MM.1S (cell line): ENCODE measurements at regions not wholly inside any gene's neighbourhood (a gene's known extent, or its start where the extent isn't known, plus 50 kb on each side); places are given as distances from the start of the nearest gene placed in this dataset.

Source experiments
- DNase-seq: peaks from one replicate; pipeline ENCODE4 v3.0.0-alpha.2; 2015
- H2AFZ ChIP-seq: fragments of 300-600 bp; sonication (generic); 2 replicates; pipeline ENCODE4 v1.6.0; 2016; ENCODE audit warnings: antibody characterized with exemption, low read length
- H3F3A ChIP-seq: fragments of 300-600 bp; sonication (generic); 2 replicates; pipeline ENCODE4 v1.6.1; 2016; ENCODE audit warnings: mild to moderate bottlenecking, antibody characterized with exemption, low read length, moderate library complexity, mixed read lengths; ENCODE audit not compliant: insufficient read depth
- H3K27ac ChIP-seq: fragments of 300-600 bp; sonication (generic); 2 replicates; pipeline ENCODE4 v1.5.1; 2016; ENCODE audit warnings: mild to moderate bottlenecking, low read length
- H3K27me3 ChIP-seq: fragments of 300-600 bp; sonication (generic); replicated peaks from 2 replicates; pipeline ENCODE4 v1.6.0; 2016; ENCODE audit warnings: low read length; ENCODE audit not compliant: insufficient read depth
- H3K36me3 ChIP-seq: fragments of 300-600 bp; sonication (generic); replicated peaks from 2 replicates; pipeline ENCODE4 v1.6.1; 2016; ENCODE audit warnings: mild to moderate bottlenecking, low read length, mixed read lengths; ENCODE audit not compliant: insufficient read depth
- H3K4me1 ChIP-seq: fragments of 300-600 bp; sonication (generic); 2 replicates; pipeline ENCODE4 v1.6.1; 2016; ENCODE audit warnings: low read length, mixed read lengths
- H3K4me2 ChIP-seq: fragments of 300-600 bp; sonication (generic); 2 replicates; pipeline ENCODE4 v1.6.0; 2016; ENCODE audit warnings: low read depth, low read length
- H3K4me3 ChIP-seq: fragments of 300-600 bp; sonication (generic); 2 replicates; pipeline ENCODE4 v1.5.1; 2016; ENCODE audit warnings: low read length, mixed read lengths
- H3K79me2 ChIP-seq: fragments of 300-600 bp; sonication (generic); 2 replicates; pipeline ENCODE4 v1.6.1; 2016; ENCODE audit warnings: mixed run types, low read length, mixed read lengths
- H3K9ac ChIP-seq: fragments of 300-600 bp; sonication (generic); 2 replicates; pipeline ENCODE4 v1.6.1; 2016; ENCODE audit warnings: low read length, mixed read lengths
- H3K9me2 ChIP-seq: fragments of 300-600 bp; sonication (generic); replicated peaks from 2 replicates; pipeline ENCODE4 v1.6.1; 2016; ENCODE audit warnings: mild to moderate bottlenecking, low read length, mixed read lengths; ENCODE audit not compliant: insufficient read depth
- H3K9me3 ChIP-seq: fragments of 300-600 bp; sonication (generic); replicated peaks from 2 replicates; pipeline ENCODE4 v1.6.1; 2016; ENCODE audit warnings: mild to moderate bottlenecking, low read length, mixed read lengths; ENCODE audit not compliant: insufficient read depth
- H4K20me1 ChIP-seq: fragments of 300-600 bp; sonication (generic); 2 replicates; pipeline ENCODE4 v1.6.1; 2016; ENCODE audit warnings: mild to moderate bottlenecking, low read length, moderate library complexity, mixed read lengths; ENCODE audit not compliant: insufficient read depth
- EZH2 ChIP-seq: fragments of 300-600 bp; sonication (generic); optimal IDR thresholded peaks from 2 replicates; pipeline ENCODE3; 2017; ENCODE audit warnings: low read depth, mild to moderate bottlenecking, antibody characterized with exemption, low read length, mixed read lengths
- EZH2phosphoT487 ChIP-seq: fragments of 300-600 bp; sonication (generic); IDR thresholded peaks from 2 replicates; pipeline ENCODE4 v1.6.1; 2018; ENCODE audit warnings: antibody characterized with exemption, low read length
- TF ChIP-seq, protein P1 (sequence below): fragments of 300-600 bp; sonication (generic); IDR thresholded peaks from 2 replicates; pipeline ENCODE4 v1.5.1; 2016; ENCODE audit warnings: antibody characterized with exemption, low read length, mixed read lengths

DNA sequence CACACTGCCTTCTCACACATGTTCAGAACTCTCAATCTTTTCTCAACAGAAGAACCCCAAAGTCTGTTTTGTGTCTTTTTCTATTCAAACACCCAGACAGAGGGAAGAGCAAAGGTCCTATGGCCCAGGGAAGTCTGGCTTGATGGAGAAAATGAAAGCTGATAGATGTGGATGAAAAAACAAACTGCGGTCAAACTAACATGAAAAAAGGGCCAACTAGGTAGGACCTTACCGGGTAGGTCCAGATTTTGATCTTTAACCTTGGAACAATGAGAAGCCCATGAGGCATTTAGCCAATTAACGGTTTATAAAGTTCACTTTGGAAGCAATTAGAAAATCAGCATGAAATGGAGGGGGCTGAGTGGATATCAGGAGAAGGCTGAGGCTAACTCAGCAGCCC lies 507.7 kb upstream of the SLC35B3 start:
- Histone ChIP-seq H3K9me2 (no peaks in the 10 kb centered on the region), H3K27ac (no peak overlapping the region), H3K9ac (no peak overlapping the region), H2AFZ (no peak overlapping the region), H4K20me1 (no peaks in the 10 kb centered on the region), H3K4me3 (no peak overlapping the region), H3K27me3 (no peaks in the 10 kb centered on the region), H3K9me3 (no peaks in the 10 kb centered on the region), H3K79me2 (no peaks in the 10 kb centered on the region), H3K4me2 (no peak overlapping the region), H3K4me1 (no peaks in the 10 kb centered on the region), H3F3A (no peaks in the 10 kb centered on the region), H3K36me3 (no peaks in the 10 kb centered on the region)
- no peak for TF ChIP-seq EZH2
- TF ChIP-seq EZH2phosphoT487 = no peak
- TF ChIP-seq, protein P1, sequence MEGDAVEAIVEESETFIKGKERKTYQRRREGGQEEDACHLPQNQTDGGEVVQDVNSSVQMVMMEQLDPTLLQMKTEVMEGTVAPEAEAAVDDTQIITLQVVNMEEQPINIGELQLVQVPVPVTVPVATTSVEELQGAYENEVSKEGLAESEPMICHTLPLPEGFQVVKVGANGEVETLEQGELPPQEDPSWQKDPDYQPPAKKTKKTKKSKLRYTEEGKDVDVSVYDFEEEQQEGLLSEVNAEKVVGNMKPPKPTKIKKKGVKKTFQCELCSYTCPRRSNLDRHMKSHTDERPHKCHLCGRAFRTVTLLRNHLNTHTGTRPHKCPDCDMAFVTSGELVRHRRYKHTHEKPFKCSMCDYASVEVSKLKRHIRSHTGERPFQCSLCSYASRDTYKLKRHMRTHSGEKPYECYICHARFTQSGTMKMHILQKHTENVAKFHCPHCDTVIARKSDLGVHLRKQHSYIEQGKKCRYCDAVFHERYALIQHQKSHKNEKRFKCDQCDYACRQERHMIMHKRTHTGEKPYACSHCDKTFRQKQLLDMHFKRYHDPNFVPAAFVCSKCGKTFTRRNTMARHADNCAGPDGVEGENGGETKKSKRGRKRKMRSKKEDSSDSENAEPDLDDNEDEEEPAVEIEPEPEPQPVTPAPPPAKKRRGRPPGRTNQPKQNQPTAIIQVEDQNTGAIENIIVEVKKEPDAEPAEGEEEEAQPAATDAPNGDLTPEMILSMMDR = no peak
- DNase-seq = no peak

DNA sequence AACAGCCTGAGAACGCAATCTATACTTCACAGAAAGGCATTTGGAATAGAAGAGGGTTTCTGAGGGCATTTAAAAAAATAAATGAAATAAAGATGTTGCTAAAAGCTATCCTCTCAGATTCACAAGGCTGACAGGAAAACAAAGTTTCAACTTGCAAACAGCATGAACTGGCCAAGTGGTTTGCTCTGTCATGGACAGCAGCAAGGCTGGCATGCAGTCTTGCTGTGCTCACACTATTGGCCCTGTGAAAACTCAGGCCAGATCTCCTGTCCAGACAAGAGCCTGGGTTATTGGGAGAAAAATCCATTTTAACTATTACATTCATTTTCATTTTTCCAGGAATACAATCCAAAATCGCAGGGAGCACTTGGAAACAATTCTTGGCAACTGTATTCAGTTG lies 506.2 kb upstream of the SLC35B3 start:
- Histone ChIP-seq H3K36me3 (no peaks in the 10 kb centered on the region), H3K79me2 (no peaks in the 10 kb centered on the region), H3K4me2 (no peak overlapping the region), H3K27ac (no peak overlapping the region), H4K20me1 (no peaks in the 10 kb centered on the region), H3K9me3 (no peaks in the 10 kb centered on the region), H3K27me3 (no peaks in the 10 kb centered on the region), H3K4me3 (no peak overlapping the region), H3K4me1 (no peaks in the 10 kb centered on the region), H3K9ac (no peak overlapping the region), H3K9me2 (no peaks in the 10 kb centered on the region), H3F3A (no peaks in the 10 kb centered on the region), H2AFZ (no peak overlapping the region)
- TF ChIP-seq EZH2 = no peak
- TF ChIP-seq, protein P1 = no peak
- no peak for TF ChIP-seq EZH2phosphoT487
- DNase-seq = no peak

DNA sequence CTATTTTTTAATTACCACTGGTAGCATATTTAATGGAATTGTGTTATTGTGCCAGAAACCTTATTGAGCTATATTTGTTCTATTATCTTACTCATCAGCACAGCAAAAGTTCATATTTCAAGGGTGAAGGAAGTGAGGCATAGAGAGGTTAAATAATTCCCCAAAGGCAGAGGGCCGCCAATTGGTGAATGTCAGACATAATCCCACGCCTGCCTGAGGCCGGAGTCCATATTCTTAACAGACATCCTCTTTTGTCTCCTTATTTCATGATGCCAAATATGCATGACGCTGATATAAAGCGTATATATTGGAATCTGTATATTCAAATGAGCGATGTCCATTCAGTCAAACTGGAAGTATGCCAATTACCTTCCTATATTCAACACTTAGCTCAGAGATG lies 505.0 kb upstream of the SLC35B3 start:
- Histone ChIP-seq H3K4me2 (no peak overlapping the region), H3F3A (no peaks in the 10 kb centered on the region), H3K9ac (no peak overlapping the region), H3K4me3 (no peak overlapping the region), H3K9me2 (no peaks in the 10 kb centered on the region), H3K79me2 (no peaks in the 10 kb centered on the region), H3K9me3 (no peaks in the 10 kb centered on the region), H2AFZ (no peak overlapping the region), H3K36me3 (no peaks in the 10 kb centered on the region), H3K27me3 (no peaks in the 10 kb centered on the region), H3K4me1 (no peaks in the 10 kb centered on the region), H3K27ac (no peak overlapping the region), H4K20me1 (no peaks in the 10 kb centered on the region)
- DNase-seq = no peak
- no peak for TF ChIP-seq EZH2phosphoT487
- TF ChIP-seq, protein P1 = no peak
- TF ChIP-seq EZH2 = no peak
